HCT116 (cell line): ENCODE measurements at regions not wholly inside any gene's neighbourhood (a gene's known extent, or its start where the extent isn't known, plus 50 kb on each side); places are given as distances from the start of the nearest gene placed in this dataset.

ENCODE experiments used
- CTCF ChIP-seq, 3 experiments: fragments of 200-600 bp in 1 of 3; sonication (generic) in 1 of 3; IDR thresholded peaks in 2 of 3; conservative IDR thresholded peaks in 1 of 3; 2 replicates each; pipeline ENCODE4 v1.5.1; 2012 to 2017; ENCODE audit warnings: low read depth in 2 of 3, low read length in 2 of 3, antibody characterized with exemption in 1 of 3, borderline replicate concordance in 1 of 3, control low read depth in 1 of 3, mild to moderate bottlenecking in 1 of 3, mixed read lengths in 1 of 3, mixed run types in 1 of 3, moderate library complexity in 1 of 3; ENCODE audit not compliant: insufficient read depth in 1 of 3
- EGR1 ChIP-seq: IDR thresholded peaks from 2 replicates; pipeline ENCODE4 v1.6.1; 2012; ENCODE audit warnings: low read depth
- EZH2 ChIP-seq: fragments of 200-600 bp; sonication (generic); IDR thresholded peaks from 2 replicates; pipeline ENCODE4 v1.6.1; 2017; ENCODE audit warnings: antibody characterized with exemption, mixed run types
- EZH2phosphoT487 ChIP-seq: fragments of 200-600 bp; IDR thresholded peaks from 2 replicates; pipeline ENCODE4 v1.6.1; 2018; ENCODE audit warnings: antibody characterized with exemption, borderline replicate concordance
- JUND ChIP-seq: IDR thresholded peaks from 2 replicates; pipeline ENCODE4 v1.6.1; 2012
- MAX ChIP-seq: IDR thresholded peaks from 2 replicates; pipeline ENCODE4 v1.6.1; 2012
- POLR2A ChIP-seq: IDR thresholded peaks from 2 replicates; pipeline ENCODE4 v1.7.0; 2011; ENCODE audit warnings: borderline replicate concordance; ENCODE audit not compliant: insufficient read depth, insufficient read length; ENCODE audit errors: extremely low read depth
- SRF ChIP-seq: IDR thresholded peaks from 2 replicates; pipeline ENCODE4 v1.6.1; 2012; ENCODE audit warnings: low read depth
- TCF7L2 ChIP-seq: IDR thresholded peaks from 2 replicates; pipeline ENCODE4 v1.7.0; 2011; ENCODE audit warnings: borderline replicate concordance, inconsistent platforms; ENCODE audit not compliant: insufficient read depth, insufficient read length; ENCODE audit errors: extremely low read depth
- ZNF274 ChIP-seq: fragments of 200-500 bp; sonication (Bioruptor generic); IDR thresholded peaks from 2 replicates; pipeline ENCODE4 v1.6.1; 2014; ENCODE audit warnings: mild to moderate bottlenecking, low read depth, low read length, inconsistent platforms
- TF ChIP-seq, protein P1 (sequence below): IDR thresholded peaks from 2 replicates; pipeline ENCODE4 v1.6.1; 2012; ENCODE audit warnings: low read depth

DNA sequence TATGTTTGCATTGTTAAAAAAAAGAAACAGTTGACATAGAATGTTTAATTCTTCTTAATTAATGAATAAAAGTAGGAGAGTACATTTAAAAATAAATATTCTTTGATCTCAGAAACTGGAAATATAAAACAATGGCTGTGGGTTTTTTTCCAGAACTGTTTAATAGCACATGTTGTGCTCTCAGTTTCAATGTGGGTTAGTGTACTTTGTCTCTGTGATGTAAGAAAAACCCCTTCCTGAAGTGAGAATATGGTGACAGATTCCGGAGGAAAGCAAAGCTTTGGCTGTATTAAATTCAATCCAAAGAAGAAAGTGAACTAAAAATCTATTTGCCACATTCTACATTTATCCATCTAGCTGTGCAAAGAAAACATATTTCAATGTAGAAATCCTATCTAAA is 261.9 kb upstream of the ADGRL3 start:
- no peak for TF ChIP-seq EZH2phosphoT487
- no peak for TF ChIP-seq MAX
- no peak for TF ChIP-seq CTCF (IDR thresholded peaks at IDR 0.05 in 2 of 3, conservative IDR thresholded peaks at IDR 0.05 in 1 of 3; ENCODE audit: borderline replicate concordance in 1 of 3, insufficient read depth in 1 of 3, low read depth in 2 of 3, low read length in 2 of 3)
- TF ChIP-seq EGR1 = no peak
- no peak for TF ChIP-seq SRF
- TF ChIP-seq TCF7L2 = no peak
- no peak for TF ChIP-seq EZH2
- no peak for TF ChIP-seq POLR2A
- TF ChIP-seq ZNF274 = no peak
- TF ChIP-seq, protein P1, sequence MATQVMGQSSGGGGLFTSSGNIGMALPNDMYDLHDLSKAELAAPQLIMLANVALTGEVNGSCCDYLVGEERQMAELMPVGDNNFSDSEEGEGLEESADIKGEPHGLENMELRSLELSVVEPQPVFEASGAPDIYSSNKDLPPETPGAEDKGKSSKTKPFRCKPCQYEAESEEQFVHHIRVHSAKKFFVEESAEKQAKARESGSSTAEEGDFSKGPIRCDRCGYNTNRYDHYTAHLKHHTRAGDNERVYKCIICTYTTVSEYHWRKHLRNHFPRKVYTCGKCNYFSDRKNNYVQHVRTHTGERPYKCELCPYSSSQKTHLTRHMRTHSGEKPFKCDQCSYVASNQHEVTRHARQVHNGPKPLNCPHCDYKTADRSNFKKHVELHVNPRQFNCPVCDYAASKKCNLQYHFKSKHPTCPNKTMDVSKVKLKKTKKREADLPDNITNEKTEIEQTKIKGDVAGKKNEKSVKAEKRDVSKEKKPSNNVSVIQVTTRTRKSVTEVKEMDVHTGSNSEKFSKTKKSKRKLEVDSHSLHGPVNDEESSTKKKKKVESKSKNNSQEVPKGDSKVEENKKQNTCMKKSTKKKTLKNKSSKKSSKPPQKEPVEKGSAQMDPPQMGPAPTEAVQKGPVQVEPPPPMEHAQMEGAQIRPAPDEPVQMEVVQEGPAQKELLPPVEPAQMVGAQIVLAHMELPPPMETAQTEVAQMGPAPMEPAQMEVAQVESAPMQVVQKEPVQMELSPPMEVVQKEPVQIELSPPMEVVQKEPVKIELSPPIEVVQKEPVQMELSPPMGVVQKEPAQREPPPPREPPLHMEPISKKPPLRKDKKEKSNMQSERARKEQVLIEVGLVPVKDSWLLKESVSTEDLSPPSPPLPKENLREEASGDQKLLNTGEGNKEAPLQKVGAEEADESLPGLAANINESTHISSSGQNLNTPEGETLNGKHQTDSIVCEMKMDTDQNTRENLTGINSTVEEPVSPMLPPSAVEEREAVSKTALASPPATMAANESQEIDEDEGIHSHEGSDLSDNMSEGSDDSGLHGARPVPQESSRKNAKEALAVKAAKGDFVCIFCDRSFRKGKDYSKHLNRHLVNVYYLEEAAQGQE = no peak
- TF ChIP-seq JUND = no peak
